ENCODE measurements at regions not wholly inside any gene's neighbourhood (a gene's known extent, or its start where the extent isn't known, plus 50 kb on each side); places are given as distances from the start of the nearest gene placed in this dataset.

GRCh38 chr5:2320611-2321010 lies 430.9 kb downstream of the IRX2 start:
- no peaks in the 10 kb centered on the region for H3K23me2 ChIP-seq (ENCODE audit: low read depth, low read length)
- H2BK15ac ChIP-seq (ENCODE audit: low read length): no peak overlapping the region
- H3K27ac ChIP-seq (ENCODE audit: low read depth, low read length): no peak overlapping the region
- FAIRE-seq (no peak), DNase-seq (ENCODE audit: low read depth in 1 of 2, low spot score in 2 of 2) (no peak)
- POLR2A ChIA-PET (ENCODE audit: partially characterized antibody): no interaction called here
- H2BK20ac ChIP-seq (ENCODE audit: low read length): no peak overlapping the region
- no peak overlapping the region for H4K91ac ChIP-seq (replicated peaks; ENCODE audit: insufficient read length, low read length)
- H2AFZ ChIP-seq (ENCODE audit: low read length): peak overlapping the region; percentile 70; the same call in 1 of the 2 replicates
- H3K27me3 ChIP-seq (replicated peaks in 1 of 4; ENCODE audit: control insufficient read depth in 3 of 4, extremely low read depth in 1 of 4, insufficient read depth in 3 of 4, low read length in 3 of 4): no peaks in the 10 kb centered on the region
- CTCF ChIA-PET (ENCODE audit: partially characterized antibody): interaction anchor here (1.2 kb wide), 1 partner anchor 17 kb away, joined by 3 read pairs; no protein-coding TSS in a partner anchor
- H3K9me3 ChIP-seq (ENCODE audit: insufficient read depth in 2 of 2, low read depth in 1 of 2, low read length in 1 of 2): no peaks in the 10 kb centered on the region; a peak in 1 of 4 replicates
- no peaks in the 10 kb centered on the region for H3K36me3 ChIP-seq (ENCODE audit: control insufficient read depth in 2 of 4, insufficient read depth in 4 of 4, low read length in 3 of 4)
- no peak overlapping the region for H3K23ac ChIP-seq (ENCODE audit: insufficient read length)
- no peak overlapping the region for H4K8ac ChIP-seq (ENCODE audit: extremely low read depth, insufficient read depth, low read length)
- no peak overlapping the region for H3K4me3 ChIP-seq (ENCODE audit: extremely low read depth in 1 of 4, insufficient read depth in 2 of 4, low read depth in 3 of 4, low read length in 4 of 4)
- H3K56ac ChIP-seq (replicated peaks; ENCODE audit: insufficient read length, low read depth, low read length): no peak overlapping the region
- no peak overlapping the region for H2BK12ac ChIP-seq (ENCODE audit: low read depth, low read length)
- no peaks in the 10 kb centered on the region for H3K79me2 ChIP-seq (ENCODE audit: control insufficient read depth in 1 of 2, insufficient read depth in 2 of 2, low read length in 2 of 2)
- no peak overlapping the region for H3K9ac ChIP-seq (replicated peaks in 1 of 4; ENCODE audit: extremely low read depth in 1 of 4, low read depth in 3 of 4, low read length in 3 of 4)
- no peaks in the 10 kb centered on the region for H3K79me1 ChIP-seq (ENCODE audit: low read depth, low read length)
- 92% methylated on average over 7 of the region's 7 CpGs; no CpG with 5 or more reads in 1 of the 2 experiments for WGBS, 2 experiments (ENCODE audit: extremely low coverage in 1 of 2, insufficient coverage in 1 of 2, insufficient read length in 1 of 2, insufficient replicate concordance in 2 of 2, low coverage in 1 of 2, low lambda C conversion rate in 2 of 2, missing lambda C conversion rate in 1 of 2)
- no peak overlapping the region for H3K14ac ChIP-seq (ENCODE audit: insufficient read length)
- no peak overlapping the region for H2AK5ac ChIP-seq (ENCODE audit: low read depth, low read length)
- no peak overlapping the region for H4K5ac ChIP-seq (ENCODE audit: insufficient read length, low read depth, low read length)
- H3K4me2 ChIP-seq (ENCODE audit: insufficient read depth in 1 of 2, low read depth in 2 of 2, low read length in 2 of 2): no peak overlapping the region
- H3K18ac ChIP-seq (ENCODE audit: extremely low read depth, low read length): no peak overlapping the region
- H4K20me1 ChIP-seq (replicated peaks in 1 of 2; ENCODE audit: control insufficient read depth in 1 of 2, insufficient read depth in 2 of 2, low read length in 2 of 2): peaks cover 0 to 2% of the 10 kb centered on the region in 2 experiments
- TF ChIP-seq TBP (IDR thresholded peaks at IDR 0.05; ENCODE audit: low read depth, low read length) (no peak), RNF2 (IDR thresholded peaks at IDR 0.05; ENCODE audit: borderline replicate concordance, low read depth, low read length, missing control alignments, poor library complexity, severe bottlenecking) (no peak), KDM4A (IDR thresholded peaks at IDR 0.05; ENCODE audit: low read depth, low read length, severe bottlenecking) (no peak), SIX5 (IDR thresholded peaks at IDR 0.05; ENCODE audit: low read depth, low read length) (no peak), RFX5 (IDR thresholded peaks at IDR 0.05; ENCODE audit: borderline replicate concordance, low read depth, low read length) (no peak), JUND (IDR thresholded peaks at IDR 0.05; ENCODE audit: low read length) (no peak), CTBP2 (IDR thresholded peaks at IDR 0.05; ENCODE audit: borderline replicate concordance, insufficient read depth, insufficient read length, low read length) (no peak), TAF1 (IDR thresholded peaks at IDR 0.05; ENCODE audit: low read depth, low read length) (no peak), TEAD4 (IDR thresholded peaks at IDR 0.05; ENCODE audit: low read depth, low read length) (no peak), POLR2A (IDR thresholded peaks at IDR 0.05; ENCODE audit: control extremely low read depth in 1 of 2, low read depth in 2 of 2, low read length in 2 of 2) (no peak), YY1 (IDR thresholded peaks at IDR 0.05; ENCODE audit: low read depth, low read length) (no peak), POU5F1 (IDR thresholded peaks at IDR 0.05; ENCODE audit: low read depth, low read length) (no peak)
- no peaks in the 10 kb centered on the region; a peak in 1 of 7 replicates for H3K4me1 ChIP-seq (replicated peaks in 1 of 4; ENCODE audit: control insufficient read depth in 3 of 4, insufficient read depth in 4 of 4, low read length in 3 of 4)
- H2BK5ac ChIP-seq (ENCODE audit: low read depth, low read length): no peak overlapping the region
- no peak overlapping the region for H2BK120ac ChIP-seq (replicated peaks; ENCODE audit: low read depth, low read length)
- no peak overlapping the region for H3K4ac ChIP-seq (replicated peaks; ENCODE audit: insufficient read length, low read depth, low read length)

Measured in H1 (cell line).